Calu3 (cell line): ENCODE measurements at regions not wholly inside any gene's neighbourhood (a gene's known extent, or its start where the extent isn't known, plus 50 kb on each side); places are given as distances from the start of the nearest gene placed in this dataset.

Experiments
- BruUV-seq: library from RNA; stranded (reverse); fragments of 400-500 nt; replicated peaks from 2 replicates; lab custom pipeline; 2021; lab: Mats Ljungman, UMichigan
- CTCF ChIA-PET: fragments of 300-600 bp; sonication (Branson Sonifier 250); formaldehyde crosslinking; loops from one replicate; lab custom pipeline; 2022; ENCODE audit warnings: antibody characterized with exemption; lab: Charles Lee
- DNase-seq: peaks from one replicate; pipeline ENCODE4 v3.0.0; 2022
- H3K27ac Mint-ChIP-seq: one replicate; pipeline ENCODE4 v1.8.0; 2022; ENCODE audit warnings: mixed read lengths; ENCODE audit not compliant: unreplicated experiment
- H3K27me3 Mint-ChIP-seq: one replicate; pipeline ENCODE4 v1.8.0; 2022; ENCODE audit warnings: mixed read lengths; ENCODE audit not compliant: unreplicated experiment
- H3K36me3 Mint-ChIP-seq: one replicate; pipeline ENCODE4 v1.8.0; 2022; ENCODE audit warnings: mild to moderate bottlenecking, moderate library complexity, mixed read lengths; ENCODE audit not compliant: insufficient read depth, unreplicated experiment
- H3K4me1 Mint-ChIP-seq: one replicate; pipeline ENCODE4 v1.8.0; 2022; ENCODE audit warnings: mild to moderate bottlenecking, low read depth, mixed read lengths; ENCODE audit not compliant: unreplicated experiment
- H3K4me3 Mint-ChIP-seq: one replicate; pipeline ENCODE4 v1.8.0; 2022; ENCODE audit warnings: mild to moderate bottlenecking, low read depth, moderate library complexity, mixed read lengths; ENCODE audit not compliant: unreplicated experiment
- H3K9me3 Mint-ChIP-seq: one replicate; pipeline ENCODE4 v1.8.0; 2022; ENCODE audit warnings: low read depth, mixed read lengths; ENCODE audit not compliant: unreplicated experiment
- CTCF ChIP-seq: fragments of 200-600 bp; IDR thresholded peaks from one replicate; pipeline ENCODE4 v1.8.0; 2022; ENCODE audit warnings: antibody characterized with exemption; ENCODE audit not compliant: unreplicated experiment
- intact Hi-C: fragments of 100-400 bp; cut with micrococcal nuclease; formaldehyde crosslinking; loops from one replicate; pipeline ENCODE4 v1.10.0; 2022; ENCODE audit not compliant: unreplicated experiment

- intact Hi-C loops, result no loop called here
- Mint-ChIP-seq H3K4me1 (no peaks in the 10 kb centered on the region), H3K9me3 (peaks cover 19% of the 10 kb centered on the region), H3K36me3 (no peaks in the 10 kb centered on the region), H3K27ac (no peak overlapping the region), H3K27me3 (no peaks in the 10 kb centered on the region), H3K4me3 (no peak overlapping the region)
- no TSS peak for BruUV-seq
- no peak for DNase-seq
- TF ChIP-seq CTCF, result no peak
- CTCF ChIA-PET, result no interaction called here
These were observed 555.8 kb downstream of the RBFOX1 start for GRCh38 chr16:7888411-7888810.

GRCh38 chr16:7887316-7887715, 554.7 kb downstream of the RBFOX1 start:
- CTCF ChIA-PET, result no interaction called here
- TF ChIP-seq CTCF, result no peak
- intact Hi-C loops, result no loop called here
- no peaks in the 10 kb centered on the region for H3K36me3 Mint-ChIP-seq
- H3K4me3 Mint-ChIP-seq, result no peak overlapping the region
- no TSS peak for BruUV-seq
- H3K4me1 Mint-ChIP-seq, result no peaks in the 10 kb centered on the region
- H3K27ac Mint-ChIP-seq, result no peak overlapping the region
- H3K9me3 Mint-ChIP-seq, result peaks cover 22% of the 10 kb centered on the region
- no peak for DNase-seq
- H3K27me3 Mint-ChIP-seq, result no peaks in the 10 kb centered on the region

GRCh38 chr16:7871979-7872378, 539.3 kb downstream of the RBFOX1 start:
- Mint-ChIP-seq H3K4me3 (no peak overlapping the region), H3K36me3 (no peaks in the 10 kb centered on the region), H3K27ac (no peak overlapping the region), H3K27me3 (no peaks in the 10 kb centered on the region), H3K9me3 (peaks cover 20% of the 10 kb centered on the region), H3K4me1 (no peaks in the 10 kb centered on the region)
- BruUV-seq, result no TSS peak
- CTCF ChIA-PET, result no interaction called here
- TF ChIP-seq CTCF, result no peak
- intact Hi-C loops, result no loop called here
- no peak for DNase-seq

- TF ChIP-seq CTCF, result no peak
- Mint-ChIP-seq H3K36me3 (no peaks in the 10 kb centered on the region), H3K4me1 (no peaks in the 10 kb centered on the region), H3K9me3 (peaks cover 20% of the 10 kb centered on the region), H3K4me3 (no peak overlapping the region), H3K27me3 (no peaks in the 10 kb centered on the region), H3K27ac (no peak overlapping the region)
- BruUV-seq, result no TSS peak
- CTCF ChIA-PET, result no interaction called here
- intact Hi-C loops, result no loop called here
- no peak for DNase-seq
These were observed 538.7 kb downstream of the RBFOX1 start for GRCh38 chr16:7871371-7871770.
